Activated naive CD4-positive, alpha-beta T cell treated with anti-CD3 and anti-CD28 coated beads, Interleukin-2, amount 50 U/mL, for 72 hours (primary cell): ENCODE measurements at regions not wholly inside any gene's neighbourhood (a gene's known extent, or its start where the extent isn't known, plus 50 kb on each side); places are given as distances from the start of the nearest gene placed in this dataset.
A peak's percentile ranks its signal among the peaks of the same experiment; 100 is the strongest.

Experiments
- ATAC-seq, 2 donors: fragments of 150-1000 bp; cut with Tn5 transposase; 2 replicates each; pipeline ENCODE4 v1.10.0; 2021; ENCODE audit warnings: mild to moderate bottlenecking in 2 of 2, moderate library complexity in 2 of 2
- DNase-seq, 2 donors: peaks; one replicate each; pipeline ENCODE4 v3.0.0; 2021 to 2022; ENCODE audit warnings: low spot score in 2 of 2
- H3K27ac Mint-ChIP-seq, 2 donors: one replicate each; pipeline ENCODE4 v1.8.0; 2022; ENCODE audit warnings: mild to moderate bottlenecking in 2 of 2, mixed read lengths in 2 of 2
- H3K36me3 Mint-ChIP-seq, 2 donors: one replicate each; pipeline ENCODE4 v1.8.0; 2022; ENCODE audit warnings: mixed read lengths in 2 of 2
- H3K9me3 Mint-ChIP-seq, 2 donors: one replicate each; pipeline ENCODE4 v1.8.0; 2022; ENCODE audit warnings: mixed read lengths in 2 of 2

- Mint-ChIP-seq H3K9me3 (no peaks in the 10 kb centered on the region), H3K36me3 (peaks cover 5 to 15% of the 10 kb centered on the region in 2 donors), H3K27ac (peak overlapping the region; percentile 11 to 71)
- ATAC-seq (peak in 1 of 2 donors; percentile 5), DNase-seq (no peak)
Measured at GRCh38 chr7:50212666-50213621, 91.6 kb upstream of the IKZF1 start.

GRCh38 chr7:50212016-50212325, 92.5 kb upstream of the IKZF1 start:
- DNase-seq = no peak
- ATAC-seq = no peak
- H3K36me3 Mint-ChIP-seq = peaks cover 5 to 15% of the 10 kb centered on the region in 2 donors
- peak overlapping the region; percentile 72 to 91 for H3K27ac Mint-ChIP-seq
- no peaks in the 10 kb centered on the region for H3K9me3 Mint-ChIP-seq

GRCh38 chr7:50211130-50212015, 93.1 kb upstream of the IKZF1 start:
- H3K27ac Mint-ChIP-seq = peak overlapping the region; percentile 73 to 91
- DNase-seq (no peak), ATAC-seq (no peak)

GRCh38 chr7:50210706-50211115, 93.8 kb upstream of the IKZF1 start:
- ATAC-seq = peak in 1 of 2 donors; percentile 37
- Mint-ChIP-seq H3K9me3 (no peaks in the 10 kb centered on the region), H3K36me3 (peaks cover 5 to 15% of the 10 kb centered on the region in 2 donors), H3K27ac (peak overlapping the region; percentile 73 to 91)
- peak in 1 of 2 donors; percentile 71 for DNase-seq

More at GRCh38 chr7:50211130-50212015, 93.1 kb upstream of the IKZF1 start:
- Mint-ChIP-seq H3K9me3 (no peaks in the 10 kb centered on the region), H3K36me3 (peaks cover 5 to 15% of the 10 kb centered on the region in 2 donors)

- ATAC-seq = peak; percentile 47
Measured at GRCh38 chr7:50209461-50210135, 94.9 kb upstream of the IKZF1 start.

GRCh38 chr7:50208378-50208982, 96.0 kb upstream of the IKZF1 start:
- no peaks in the 10 kb centered on the region for H3K9me3 Mint-ChIP-seq
- peaks cover 0 to 5% of the 10 kb centered on the region in 2 donors for H3K36me3 Mint-ChIP-seq
- H3K27ac Mint-ChIP-seq = peak overlapping the region; percentile 91 to 92
- DNase-seq = peak in 1 of 2 donors; percentile 75
- peak in 1 of 2 donors; percentile 23 for ATAC-seq

More at GRCh38 chr7:50209461-50210135, 94.9 kb upstream of the IKZF1 start:
- Mint-ChIP-seq H3K36me3 (peaks cover 5 to 7% of the 10 kb centered on the region in 2 donors), H3K9me3 (no peaks in the 10 kb centered on the region), H3K27ac (peak overlapping the region; percentile 85 to 91)
- DNase-seq = no peak

GRCh38 chr7:50207686-50208255, 96.7 kb upstream of the IKZF1 start:
- no peak for ATAC-seq
- Mint-ChIP-seq H3K27ac (peak overlapping the region; percentile 91 to 92), H3K9me3 (no peaks in the 10 kb centered on the region), H3K36me3 (peaks cover 0 to 5% of the 10 kb centered on the region in 2 donors)
- no peak for DNase-seq

GRCh38 chr7:50207251-50207564, 97.3 kb upstream of the IKZF1 start:
- peak overlapping the region; percentile 77 to 91 for H3K27ac Mint-ChIP-seq
- ATAC-seq (no peak), DNase-seq (no peak)
- H3K36me3 Mint-ChIP-seq = peaks cover 0 to 5% of the 10 kb centered on the region in 2 donors
- H3K9me3 Mint-ChIP-seq = no peaks in the 10 kb centered on the region

- peak overlapping the region; percentile 77 to 91 for H3K27ac Mint-ChIP-seq
- peak; percentile 74 to 75 for ATAC-seq
- peak; percentile 69 to 87 for DNase-seq
- H3K36me3 Mint-ChIP-seq = peaks cover 0 to 5% of the 10 kb centered on the region in 2 donors
- H3K9me3 Mint-ChIP-seq = no peaks in the 10 kb centered on the region
Measured at GRCh38 chr7:50206453-50207250, 97.9 kb upstream of the IKZF1 start.

- H3K9me3 Mint-ChIP-seq = no peaks in the 10 kb centered on the region
- H3K36me3 Mint-ChIP-seq = no peaks in the 10 kb centered on the region
- peak overlapping the region in 1 of 2 donors; percentile 91 for H3K27ac Mint-ChIP-seq
- ATAC-seq (no peak), DNase-seq (no peak)
Measured at GRCh38 chr7:50205011-50205410, 99.5 kb upstream of the IKZF1 start.

GRCh38 chr7:50204581-50204980, 99.9 kb upstream of the IKZF1 start:
- DNase-seq (no peak), ATAC-seq (no peak)
- peak overlapping the region; percentile 17 to 69 for H3K27ac Mint-ChIP-seq
- H3K9me3 Mint-ChIP-seq = no peaks in the 10 kb centered on the region
- H3K36me3 Mint-ChIP-seq = no peaks in the 10 kb centered on the region

GRCh38 chr7:50203521-50203920, 101.0 kb upstream of the IKZF1 start:
- Mint-ChIP-seq H3K9me3 (no peaks in the 10 kb centered on the region), H3K27ac (peak overlapping the region in 1 of 2 donors; percentile 12), H3K36me3 (no peaks in the 10 kb centered on the region)
- ATAC-seq = no peak
- no peak for DNase-seq

- H3K27ac Mint-ChIP-seq = no peak overlapping the region
- H3K9me3 Mint-ChIP-seq = no peaks in the 10 kb centered on the region
Measured at GRCh38 chr7:50202052-50202555, 102.4 kb upstream of the IKZF1 start.

GRCh38 chr7:50199824-50200223, 104.7 kb upstream of the IKZF1 start:
- Mint-ChIP-seq H3K9me3 (no peaks in the 10 kb centered on the region), H3K27ac (peak overlapping the region in 1 of 2 donors; percentile 34), H3K36me3 (no peaks in the 10 kb centered on the region)
- ATAC-seq = no peak
- DNase-seq = no peak

More at GRCh38 chr7:50202052-50202555, 102.4 kb upstream of the IKZF1 start:
- no peak for DNase-seq
- no peak for ATAC-seq
- no peaks in the 10 kb centered on the region for H3K36me3 Mint-ChIP-seq

- ATAC-seq (peak; percentile 98 to 100), DNase-seq (peak; percentile 66 to 91)
- no peaks in the 10 kb centered on the region for H3K9me3 Mint-ChIP-seq
- peak overlapping the region; percentile 82 to 83 for H3K27ac Mint-ChIP-seq
- H3K36me3 Mint-ChIP-seq = no peaks in the 10 kb centered on the region
Measured at GRCh38 chr7:50197549-50197948, 104.5 kb upstream of the ZPBP start.
